T-helper 2 cell treated with Interferon-gamma antibody and Interleukin-4, amounts not matched to agents 5 μg/mL and 100 μg/mL, for 36 hours (primary cell): ENCODE measurements at regions not wholly inside any gene's neighbourhood (a gene's known extent, or its start where the extent isn't known, plus 50 kb on each side); places are given as distances from the start of the nearest gene placed in this dataset.

Experiments used
- DNase-seq: peaks from one replicate; pipeline ENCODE4 v3.0.0; 2021; ENCODE audit warnings: low spot score
- H3K27ac Mint-ChIP-seq: one replicate; pipeline ENCODE4 v1.8.0; 2021; ENCODE audit warnings: mild to moderate bottlenecking, mixed read lengths
- H3K27me3 Mint-ChIP-seq: one replicate; pipeline ENCODE4 v1.8.0; 2021; ENCODE audit warnings: low read depth, mixed read lengths
- H3K36me3 Mint-ChIP-seq: one replicate; pipeline ENCODE4 v1.8.0; 2021; ENCODE audit warnings: low read depth, mixed read lengths
- H3K4me1 Mint-ChIP-seq: one replicate; pipeline ENCODE4 v1.8.0; 2021; ENCODE audit warnings: low read depth, mixed read lengths
- H3K4me3 Mint-ChIP-seq: one replicate; pipeline ENCODE4 v1.8.0; 2022; ENCODE audit warnings: mild to moderate bottlenecking, moderate library complexity, mixed read lengths
- H3K9me3 Mint-ChIP-seq: one replicate; pipeline ENCODE4 v1.8.0; 2021; ENCODE audit warnings: mixed read lengths

DNA sequence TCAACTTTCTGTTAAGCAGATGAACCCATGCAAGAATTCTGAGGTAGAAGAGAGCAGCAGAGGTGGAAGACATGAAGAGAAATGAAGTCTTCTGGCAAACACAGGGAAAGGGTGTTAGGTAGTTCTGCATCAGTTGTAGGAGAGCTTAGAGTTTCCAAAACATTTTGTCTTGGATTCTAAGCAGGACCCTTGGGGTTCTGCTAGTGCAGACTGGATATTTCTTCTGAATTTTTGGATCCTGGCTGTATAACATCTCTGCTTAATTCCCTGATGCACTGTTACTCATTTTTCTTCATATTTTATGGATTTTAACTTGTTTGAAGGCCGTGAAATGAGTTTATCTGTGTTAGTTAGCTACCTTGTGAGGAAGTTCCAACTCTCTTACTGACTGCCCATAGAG, 208.7 kb upstream of the SLC35G4 start:
- H3K4me3 Mint-ChIP-seq: no peak overlapping the region
- no peaks in the 10 kb centered on the region for H3K4me1 Mint-ChIP-seq
- H3K9me3 Mint-ChIP-seq: no peaks in the 10 kb centered on the region
- no peak for DNase-seq
- no peak overlapping the region for H3K27ac Mint-ChIP-seq
- no peaks in the 10 kb centered on the region for H3K36me3 Mint-ChIP-seq
- H3K27me3 Mint-ChIP-seq: no peaks in the 10 kb centered on the region

DNA sequence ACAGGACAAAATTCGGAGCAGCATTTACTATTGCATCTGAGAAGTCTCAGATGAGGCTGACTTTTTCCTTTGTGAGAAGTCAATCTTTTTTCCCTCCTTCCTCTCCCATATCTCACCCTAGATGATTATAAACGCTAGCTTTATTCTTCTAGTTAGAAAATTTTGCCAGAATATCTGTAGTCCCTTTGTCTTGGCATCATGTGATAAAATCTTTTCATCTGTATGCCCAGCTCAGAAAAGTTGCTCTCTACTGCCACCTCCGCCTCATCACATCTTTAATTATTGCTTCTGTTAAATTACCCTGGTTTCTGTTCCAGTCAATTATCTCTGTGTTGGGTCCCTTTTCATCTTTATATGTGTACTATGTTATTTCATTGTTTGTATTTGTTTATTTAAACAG, 210.8 kb upstream of the SLC35G4 start:
- no peaks in the 10 kb centered on the region for H3K4me1 Mint-ChIP-seq
- no peak for DNase-seq
- no peaks in the 10 kb centered on the region for H3K27me3 Mint-ChIP-seq
- no peaks in the 10 kb centered on the region for H3K36me3 Mint-ChIP-seq
- H3K9me3 Mint-ChIP-seq: no peaks in the 10 kb centered on the region
- no peak overlapping the region for H3K27ac Mint-ChIP-seq
- no peak overlapping the region for H3K4me3 Mint-ChIP-seq

DNA sequence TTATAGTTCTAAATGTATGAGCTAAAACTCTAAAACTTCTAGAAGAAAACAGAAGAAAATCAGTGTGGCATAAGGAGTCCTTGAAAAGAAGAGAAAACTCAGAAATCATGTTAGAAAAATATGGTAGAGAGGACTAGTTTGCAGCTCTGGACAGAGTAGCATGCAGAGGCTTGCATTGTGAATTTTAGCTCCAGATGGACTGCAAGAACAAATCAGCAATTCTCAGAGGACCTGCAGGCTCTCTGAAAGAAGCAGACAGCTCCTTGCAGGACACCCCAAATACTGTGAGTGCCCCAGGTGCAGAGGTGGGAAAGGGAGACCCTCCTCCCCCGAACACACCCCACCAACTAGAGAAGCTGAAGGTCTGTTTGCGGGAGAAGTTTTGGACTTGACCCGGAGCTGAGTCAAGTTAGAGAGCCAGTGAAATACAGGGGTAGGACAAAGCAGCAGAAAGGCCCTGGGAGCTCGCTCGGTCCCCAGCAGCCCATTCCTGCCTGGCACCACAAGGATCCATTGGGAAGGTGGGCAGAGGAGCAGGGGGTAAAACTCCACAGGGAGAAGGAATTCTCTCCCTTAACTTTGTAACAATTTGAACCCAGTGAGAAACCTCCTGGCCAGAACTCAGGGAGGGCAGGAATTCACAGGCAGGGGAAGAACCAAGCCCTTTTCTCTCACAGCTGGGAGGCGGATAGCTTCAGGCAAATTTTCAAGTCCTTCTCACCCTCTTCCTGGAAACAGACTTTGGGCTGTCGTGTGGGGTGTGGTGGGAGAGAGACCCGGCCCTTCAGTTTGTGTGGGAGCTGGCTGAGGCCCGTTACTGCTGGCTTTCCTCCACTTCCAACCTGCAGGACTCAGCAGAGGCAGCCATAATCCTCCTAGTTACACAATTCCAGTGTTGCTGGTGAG, 216.2 kb upstream of the SLC35G4 start:
- no peaks in the 10 kb centered on the region for H3K36me3 Mint-ChIP-seq
- no peak overlapping the region for H3K4me3 Mint-ChIP-seq
- no peaks in the 10 kb centered on the region for H3K9me3 Mint-ChIP-seq
- peaks cover 2% of the 10 kb centered on the region for H3K4me1 Mint-ChIP-seq
- H3K27me3 Mint-ChIP-seq: no peaks in the 10 kb centered on the region
- no peak for DNase-seq
- no peak overlapping the region for H3K27ac Mint-ChIP-seq

DNA sequence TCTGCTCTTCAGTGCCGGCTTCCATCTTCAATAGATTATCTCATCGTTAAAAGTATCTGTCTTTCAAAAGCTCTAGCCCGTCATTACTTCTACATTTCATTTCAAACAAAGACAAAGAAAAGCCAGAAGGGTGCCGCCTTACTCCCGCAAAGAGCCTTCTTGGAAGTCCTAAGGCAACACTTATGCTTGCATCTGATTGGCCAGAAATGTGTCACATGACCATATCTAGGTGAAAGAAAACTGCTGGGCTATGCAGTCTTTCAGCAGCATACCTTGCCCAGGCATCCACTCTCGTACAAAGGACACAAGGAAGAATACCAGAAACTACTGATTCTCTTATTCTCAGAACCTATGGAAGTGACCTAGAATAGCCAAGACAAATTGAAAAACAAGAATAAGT, 217.1 kb upstream of the SLC35G4 start:
- Mint-ChIP-seq H3K36me3 (no peaks in the 10 kb centered on the region), H3K27ac (no peak overlapping the region), H3K4me1 (peaks cover 2% of the 10 kb centered on the region), H3K9me3 (no peaks in the 10 kb centered on the region), H3K4me3 (no peak overlapping the region), H3K27me3 (no peaks in the 10 kb centered on the region)
- no peak for DNase-seq

DNA sequence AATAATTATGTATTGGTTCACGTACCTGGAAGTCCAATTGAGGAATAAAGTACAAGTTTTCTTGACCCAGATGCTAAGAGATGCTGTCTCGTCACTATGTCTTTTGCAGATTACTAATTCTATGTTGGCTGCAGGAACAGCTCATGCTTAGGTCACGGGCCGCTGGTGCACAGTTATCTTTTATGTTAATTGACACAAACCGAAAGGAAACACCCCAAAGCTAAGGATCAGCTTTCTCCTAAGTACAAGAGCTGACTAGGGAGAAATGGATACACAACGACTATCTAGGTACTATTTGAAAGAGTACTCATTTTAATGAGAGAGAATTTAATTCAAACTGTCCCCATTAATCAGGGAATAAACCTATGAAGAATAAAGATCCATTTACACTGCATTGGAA, 217.7 kb upstream of the SLC35G4 start:
- Mint-ChIP-seq H3K27me3 (no peaks in the 10 kb centered on the region), H3K27ac (no peak overlapping the region)

DNA sequence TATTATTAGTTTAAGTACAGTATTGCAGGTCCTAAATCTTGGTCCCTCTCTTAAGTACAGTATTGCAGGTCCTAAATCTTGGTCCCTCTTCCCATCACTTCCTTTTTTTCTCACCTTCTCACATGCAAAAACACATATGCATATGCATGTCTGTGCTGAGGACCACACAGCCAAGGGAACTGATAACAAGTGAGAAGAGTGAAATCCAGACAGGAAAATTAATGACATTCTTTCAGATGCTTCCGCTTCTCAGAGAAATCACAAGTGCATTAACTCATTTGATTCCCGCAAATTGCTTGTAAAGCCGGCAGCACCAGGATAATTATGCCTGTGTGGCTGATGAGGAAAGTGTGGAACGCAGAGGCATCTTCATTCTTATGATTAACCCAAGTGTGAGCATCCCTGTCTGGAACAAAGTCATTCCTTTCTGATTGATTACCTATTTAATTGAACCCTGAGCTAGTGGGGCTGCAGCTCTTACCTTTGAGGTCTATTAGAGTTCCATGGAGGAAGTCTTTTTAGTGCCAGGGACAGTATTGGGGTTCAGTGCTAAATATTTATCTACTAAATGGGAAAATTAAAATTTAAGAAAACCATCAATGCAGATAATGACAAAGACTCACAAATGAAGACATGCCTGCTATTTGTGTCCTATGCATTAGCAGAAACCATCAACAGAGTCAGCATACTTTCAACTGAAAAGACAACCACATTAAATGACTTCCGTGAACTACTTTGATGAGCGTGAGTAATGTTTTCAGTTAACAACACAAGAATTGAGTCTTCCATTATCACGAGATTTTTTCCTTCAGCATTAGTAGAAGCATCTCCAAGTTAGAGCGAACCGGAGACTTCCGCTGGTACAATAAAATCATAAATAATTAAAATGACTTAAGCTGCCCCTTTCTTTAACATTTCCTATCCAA, 220.4 kb upstream of the SLC35G4 start:
- DNase-seq: no peak
- no peak overlapping the region for H3K4me3 Mint-ChIP-seq
- H3K9me3 Mint-ChIP-seq: no peaks in the 10 kb centered on the region
- no peaks in the 10 kb centered on the region for H3K36me3 Mint-ChIP-seq
- peaks cover 2% of the 10 kb centered on the region for H3K4me1 Mint-ChIP-seq
- no peak overlapping the region for H3K27ac Mint-ChIP-seq
- H3K27me3 Mint-ChIP-seq: no peaks in the 10 kb centered on the region

More for the DNA sequence above, 217.7 kb upstream of the SLC35G4 start:
- no peak for DNase-seq
- Mint-ChIP-seq H3K4me1 (peaks cover 2% of the 10 kb centered on the region), H3K9me3 (no peaks in the 10 kb centered on the region), H3K4me3 (no peak overlapping the region), H3K36me3 (no peaks in the 10 kb centered on the region)

DNA sequence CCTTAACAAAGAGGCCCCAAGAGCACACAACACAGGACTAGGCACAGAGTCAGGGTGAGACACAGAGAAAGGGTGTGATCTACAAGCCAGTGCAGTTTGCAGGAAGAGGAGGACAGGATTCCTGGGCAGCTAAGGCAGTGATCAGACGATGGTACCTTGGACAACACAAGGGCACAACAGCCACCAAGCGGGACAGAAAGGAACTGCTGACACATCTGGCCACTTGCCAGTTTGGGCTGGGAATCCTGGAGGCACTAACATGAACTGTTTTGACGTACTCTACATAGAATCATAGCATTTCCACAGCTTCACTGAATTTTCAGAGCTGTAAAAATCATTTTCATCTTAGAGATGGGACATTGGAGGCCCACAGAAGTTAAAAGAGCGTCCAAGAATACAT, 221.5 kb upstream of the SLC35G4 start:
- H3K27ac Mint-ChIP-seq: no peak overlapping the region
- no peak for DNase-seq
- H3K4me1 Mint-ChIP-seq: peaks cover 2% of the 10 kb centered on the region
- H3K36me3 Mint-ChIP-seq: no peaks in the 10 kb centered on the region
- no peaks in the 10 kb centered on the region for H3K9me3 Mint-ChIP-seq
- no peaks in the 10 kb centered on the region for H3K27me3 Mint-ChIP-seq
- H3K4me3 Mint-ChIP-seq: no peak overlapping the region

DNA sequence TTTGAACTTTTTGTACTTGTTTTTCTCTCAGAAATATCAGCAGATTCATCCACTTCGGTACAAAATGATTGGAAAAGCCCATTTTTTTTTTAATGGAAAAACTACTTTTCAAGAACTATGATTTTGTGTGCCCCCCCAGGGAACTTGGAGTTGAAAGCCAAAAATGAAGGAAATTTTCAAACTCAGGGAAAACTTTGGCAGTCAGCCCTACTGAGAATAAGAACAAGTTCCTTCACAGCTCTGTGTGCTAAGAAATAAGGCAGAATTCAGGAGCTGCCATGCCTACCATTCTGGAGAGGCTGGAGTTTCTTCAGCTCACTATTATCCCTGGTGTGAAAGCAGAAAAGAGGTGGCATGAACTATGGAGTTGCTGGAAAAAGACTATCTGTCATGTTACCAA, 226.0 kb upstream of the SLC35G4 start:
- Mint-ChIP-seq H3K27ac (no peak overlapping the region), H3K4me1 (no peaks in the 10 kb centered on the region), H3K4me3 (no peak overlapping the region), H3K36me3 (no peaks in the 10 kb centered on the region), H3K9me3 (no peaks in the 10 kb centered on the region), H3K27me3 (no peaks in the 10 kb centered on the region)
- DNase-seq: no peak

DNA sequence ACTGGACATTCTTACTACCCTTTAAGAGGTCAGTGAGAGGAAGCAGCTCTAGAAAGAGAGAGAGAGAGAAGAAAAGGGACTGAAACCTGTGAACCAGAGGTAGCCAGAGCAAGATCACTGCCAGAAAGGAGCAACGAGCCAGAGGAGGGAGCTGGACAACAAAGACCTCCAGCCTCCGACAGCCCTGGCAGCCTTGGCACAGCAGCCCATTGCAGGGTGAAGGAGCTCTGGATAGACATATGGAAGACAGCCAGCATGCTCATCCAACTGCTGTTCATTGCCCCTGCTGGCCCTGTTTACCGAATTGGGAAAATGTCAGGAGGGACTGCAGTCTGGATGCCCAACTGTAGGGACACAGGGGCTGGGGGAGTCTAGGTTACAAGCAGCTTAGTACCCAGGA, 228.4 kb upstream of the SLC35G4 start:
- Mint-ChIP-seq H3K36me3 (no peaks in the 10 kb centered on the region), H3K27ac (no peak overlapping the region), H3K4me1 (no peaks in the 10 kb centered on the region), H3K27me3 (no peaks in the 10 kb centered on the region), H3K4me3 (no peak overlapping the region), H3K9me3 (no peaks in the 10 kb centered on the region)
- no peak for DNase-seq

- no peak for DNase-seq
- Mint-ChIP-seq H3K27ac (no peak overlapping the region), H3K9me3 (no peaks in the 10 kb centered on the region), H3K4me3 (no peak overlapping the region), H3K27me3 (no peaks in the 10 kb centered on the region), H3K36me3 (no peaks in the 10 kb centered on the region), H3K4me1 (no peaks in the 10 kb centered on the region)
Measured at GRCh38 chr18:11379660-11380059, 229.7 kb upstream of the SLC35G4 start.

DNA sequence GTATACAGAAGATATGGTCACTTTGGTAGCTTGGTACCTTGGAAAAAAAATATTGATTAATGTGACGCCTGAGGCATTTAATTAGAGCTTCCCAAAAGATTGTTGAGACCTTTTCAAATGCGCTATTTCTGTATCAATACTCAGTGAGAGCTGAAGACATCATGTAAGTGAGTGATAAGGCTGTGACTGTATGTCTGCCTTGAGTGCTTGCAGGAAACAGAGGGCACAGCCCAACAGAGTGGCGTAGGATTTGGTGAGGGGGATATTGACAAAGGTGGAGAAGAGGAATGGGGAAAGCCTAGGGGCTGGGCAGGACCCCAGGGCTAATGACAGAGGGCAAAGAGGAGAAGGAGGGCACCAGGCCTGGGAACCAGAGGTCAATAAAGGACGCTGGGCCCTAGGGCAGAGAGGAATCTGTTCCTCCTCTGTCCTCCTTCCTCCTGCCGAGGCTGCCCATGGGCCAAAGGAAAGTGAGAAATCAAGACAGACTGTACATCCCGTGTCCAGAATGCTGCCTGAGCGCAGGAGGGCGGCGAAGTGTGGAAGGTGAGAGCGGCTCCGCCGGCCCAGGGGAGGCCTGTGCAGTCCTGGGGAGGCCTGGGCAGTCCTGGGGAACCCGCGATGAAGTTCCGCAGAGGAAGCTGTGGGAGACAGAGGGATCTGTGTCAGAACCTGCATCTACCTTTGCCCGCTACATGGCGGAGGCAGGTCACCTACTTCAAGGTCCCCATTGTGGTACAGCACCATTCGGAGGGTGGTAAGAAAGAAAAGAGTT, 228.6 kb upstream of the PIEZO2 start:
- DNase-seq: no peak
- Mint-ChIP-seq H3K9me3 (no peaks in the 10 kb centered on the region), H3K4me3 (no peak overlapping the region), H3K4me1 (no peaks in the 10 kb centered on the region), H3K36me3 (no peaks in the 10 kb centered on the region), H3K27me3 (no peaks in the 10 kb centered on the region), H3K27ac (no peak overlapping the region)

GRCh38 chr18:11372163-11372562, 222.8 kb upstream of the PIEZO2 start:
- Mint-ChIP-seq H3K9me3 (no peaks in the 10 kb centered on the region), H3K27me3 (no peaks in the 10 kb centered on the region), H3K4me3 (no peak overlapping the region), H3K36me3 (no peaks in the 10 kb centered on the region), H3K27ac (no peak overlapping the region), H3K4me1 (no peaks in the 10 kb centered on the region)
- no peak for DNase-seq

GRCh38 chr18:11369556-11369955, 220.2 kb upstream of the PIEZO2 start:
- DNase-seq: no peak
- Mint-ChIP-seq H3K27ac (no peak overlapping the region), H3K9me3 (no peaks in the 10 kb centered on the region), H3K4me1 (no peaks in the 10 kb centered on the region), H3K4me3 (no peak overlapping the region), H3K36me3 (no peaks in the 10 kb centered on the region), H3K27me3 (no peaks in the 10 kb centered on the region)

- H3K36me3 Mint-ChIP-seq: no peaks in the 10 kb centered on the region
- no peak for DNase-seq
Measured at GRCh38 chr18:11368020-11368419, 218.7 kb upstream of the PIEZO2 start.

More at GRCh38 chr18:11368020-11368419, 218.7 kb upstream of the PIEZO2 start:
- H3K27me3 Mint-ChIP-seq: no peaks in the 10 kb centered on the region
- no peaks in the 10 kb centered on the region for H3K9me3 Mint-ChIP-seq
- H3K27ac Mint-ChIP-seq: no peak overlapping the region
- H3K4me3 Mint-ChIP-seq: no peak overlapping the region
- H3K4me1 Mint-ChIP-seq: no peaks in the 10 kb centered on the region
